SK-N-MC (cell line): ENCODE measurements at regions not wholly inside any gene's neighbourhood (a gene's known extent, or its start where the extent isn't known, plus 50 kb on each side); places are given as distances from the start of the nearest gene placed in this dataset.
"Not testable (repeated sequence)": the region's sequence is repeated elsewhere in the genome, so short reads cannot be mapped to it uniquely, and the experiment has no call there.

Experiments used
- EZH2 ChIP-seq: fragments of 200-600 bp; sonication (generic); IDR thresholded peaks from one replicate; pipeline ENCODE4 v1.6.1; 2017; ENCODE audit warnings: antibody characterized with exemption
- FOXP2 ChIP-seq: optimal IDR thresholded peaks from 2 replicates; pipeline ENCODE3; 2011; ENCODE audit warnings: mild to moderate bottlenecking, moderate library complexity; ENCODE audit not compliant: insufficient read depth; ENCODE audit errors: extremely low read length, control extremely low read depth
- POLR2AphosphoS5 ChIP-seq: IDR thresholded peaks from 2 replicates; pipeline ENCODE4 v1.6.1; 2012; ENCODE audit warnings: mild to moderate bottlenecking, low read depth, low read length, borderline replicate concordance

- TF ChIP-seq EZH2, POLR2AphosphoS5, FOXP2: not testable (repeated sequence)
Observed at GRCh38 chr11:71743385-71743784, 89.6 kb upstream of the DEFB108B start.
